T-helper 1 cell treated with Interleukin-12 subunit alpha and Interleukin-12 subunit beta and Interleukin-4 antibody, amounts not matched to agents 30 μg/mL and 1 μg/mL, for 36 hours (primary cell): ENCODE measurements at regions not wholly inside any gene's neighbourhood (a gene's known extent, or its start where the extent isn't known, plus 50 kb on each side); places are given as distances from the start of the nearest gene placed in this dataset.

ENCODE experiments used
- H3K27ac Mint-ChIP-seq: one replicate; pipeline ENCODE4 v1.8.0; 2021; ENCODE audit warnings: mild to moderate bottlenecking, mixed read lengths
- H3K27me3 Mint-ChIP-seq: one replicate; pipeline ENCODE4 v1.8.0; 2021; ENCODE audit warnings: low read depth, mixed read lengths
- H3K36me3 Mint-ChIP-seq: one replicate; pipeline ENCODE4 v1.8.0; 2021; ENCODE audit warnings: low read depth, mixed read lengths
- H3K4me1 Mint-ChIP-seq: one replicate; pipeline ENCODE4 v1.8.0; 2021; ENCODE audit warnings: low read depth, mixed read lengths
- H3K4me3 Mint-ChIP-seq: one replicate; pipeline ENCODE4 v1.8.0; 2021; ENCODE audit warnings: mild to moderate bottlenecking, moderate library complexity, mixed read lengths
- H3K9me3 Mint-ChIP-seq: one replicate; pipeline ENCODE4 v1.8.0; 2021; ENCODE audit warnings: mixed read lengths

DNA sequence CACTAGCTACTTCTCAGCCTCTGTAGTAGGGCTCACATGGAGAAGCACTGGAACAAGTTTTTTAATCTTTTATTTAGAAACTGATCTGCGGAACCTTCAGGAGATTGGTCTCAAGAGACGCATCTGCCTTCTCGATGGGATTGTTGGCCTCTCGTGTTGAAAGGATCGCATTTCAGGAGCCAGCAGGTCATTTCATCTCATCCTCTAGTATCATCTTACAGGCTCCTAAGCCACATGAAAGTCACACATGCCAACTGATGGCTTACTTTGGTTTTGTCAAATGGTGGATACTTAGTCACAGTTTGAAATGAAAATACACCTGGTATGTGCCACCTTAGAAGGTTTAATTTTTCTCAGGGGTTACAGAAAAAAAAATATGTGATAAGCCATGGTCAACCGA, 1703.6 kb downstream of the EFNB2 start:
- H3K4me3 Mint-ChIP-seq, result no peak overlapping the region
- H3K9me3 Mint-ChIP-seq, result no peaks in the 10 kb centered on the region
- H3K27me3 Mint-ChIP-seq, result no peaks in the 10 kb centered on the region
- no peaks in the 10 kb centered on the region for H3K36me3 Mint-ChIP-seq
- no peak overlapping the region for H3K27ac Mint-ChIP-seq
- H3K4me1 Mint-ChIP-seq, result no peaks in the 10 kb centered on the region

DNA sequence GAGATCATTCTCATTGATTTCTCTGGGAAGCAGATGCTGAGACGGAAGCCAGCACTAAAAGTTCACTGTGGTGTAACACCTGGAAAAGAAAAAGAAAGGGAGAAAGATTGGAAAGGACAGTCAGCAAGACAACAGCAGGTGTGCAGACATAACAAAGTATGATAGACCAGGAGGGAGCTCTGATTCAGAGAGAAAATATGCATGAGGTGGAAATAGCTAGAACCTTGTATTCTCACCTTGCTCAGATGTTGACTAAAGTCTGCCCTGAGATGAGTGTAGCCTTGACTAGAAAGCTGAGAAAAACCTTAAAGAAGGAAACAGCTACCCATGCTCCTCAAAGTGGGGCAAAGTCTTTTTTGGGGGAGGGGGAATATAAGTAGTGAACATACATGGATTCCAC, 1711.8 kb downstream of the EFNB2 start:
- H3K36me3 Mint-ChIP-seq, result no peaks in the 10 kb centered on the region
- no peaks in the 10 kb centered on the region for H3K27me3 Mint-ChIP-seq
- H3K9me3 Mint-ChIP-seq, result no peaks in the 10 kb centered on the region
- H3K4me1 Mint-ChIP-seq, result no peaks in the 10 kb centered on the region
- no peak overlapping the region for H3K4me3 Mint-ChIP-seq
- H3K27ac Mint-ChIP-seq, result no peak overlapping the region

DNA sequence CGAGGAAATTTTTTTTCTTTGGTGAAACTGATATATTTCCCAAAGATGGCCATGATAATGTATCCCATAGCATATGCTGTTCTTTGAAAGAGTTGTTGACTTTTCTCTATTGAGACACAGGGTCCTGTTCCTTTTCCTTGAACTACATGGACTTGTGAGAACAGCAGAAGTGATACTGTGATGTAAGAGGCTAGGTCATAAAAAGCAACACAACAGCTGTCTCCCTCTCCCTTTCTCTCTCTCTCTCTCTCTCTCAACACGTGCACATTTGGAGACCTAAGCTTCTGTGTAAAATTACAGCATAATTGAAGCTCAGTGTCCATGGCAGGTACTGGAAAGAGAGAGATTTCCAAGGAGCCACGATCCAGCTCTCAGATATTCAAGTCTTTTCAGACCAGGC, 1712.4 kb downstream of the EFNB2 start:
- Mint-ChIP-seq H3K9me3 (no peaks in the 10 kb centered on the region), H3K27me3 (no peaks in the 10 kb centered on the region), H3K4me1 (no peaks in the 10 kb centered on the region), H3K27ac (no peak overlapping the region), H3K36me3 (no peaks in the 10 kb centered on the region), H3K4me3 (no peak overlapping the region)

DNA sequence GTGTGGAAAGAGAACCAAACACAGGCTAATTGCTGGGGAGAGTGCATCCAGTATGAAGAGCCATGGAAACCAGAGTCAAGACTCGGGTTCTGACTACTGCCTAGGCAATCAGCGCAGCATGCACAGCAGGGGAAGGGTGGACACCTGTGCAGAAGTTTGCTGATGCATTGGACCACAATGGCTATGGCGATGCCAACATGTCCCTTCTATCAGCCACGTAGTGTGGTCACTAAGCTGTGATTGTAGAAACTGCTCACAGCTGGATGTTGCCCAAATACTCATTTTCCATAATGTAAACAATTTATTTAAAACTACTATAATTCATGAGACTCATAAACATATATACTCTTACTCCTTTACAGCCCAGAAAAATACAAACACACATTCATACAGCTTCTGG, 1718.2 kb downstream of the EFNB2 start:
- H3K36me3 Mint-ChIP-seq, result no peaks in the 10 kb centered on the region
- H3K4me3 Mint-ChIP-seq, result no peak overlapping the region
- H3K9me3 Mint-ChIP-seq, result no peaks in the 10 kb centered on the region
- H3K27ac Mint-ChIP-seq, result no peak overlapping the region
- no peaks in the 10 kb centered on the region for H3K27me3 Mint-ChIP-seq
- no peaks in the 10 kb centered on the region for H3K4me1 Mint-ChIP-seq

DNA sequence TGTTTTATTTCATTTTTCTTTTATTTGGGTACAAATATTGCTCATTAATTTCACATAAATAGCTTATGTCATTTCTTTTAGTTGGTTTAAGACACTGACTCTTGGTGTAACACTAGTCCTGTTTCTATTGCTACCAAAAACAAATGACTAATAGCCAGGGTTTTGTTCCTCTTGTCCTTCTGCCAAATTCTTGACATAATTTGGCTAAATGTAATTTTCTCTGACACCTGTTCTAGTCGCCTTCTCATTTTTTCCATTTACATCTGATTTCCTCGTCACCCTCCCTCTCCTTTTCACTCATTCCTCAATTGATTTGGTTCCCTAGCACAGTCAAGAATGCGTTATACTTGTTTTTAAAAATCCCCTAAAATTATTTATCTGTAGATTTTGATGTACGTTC, 1718.7 kb downstream of the EFNB2 start:
- Mint-ChIP-seq H3K27me3 (no peaks in the 10 kb centered on the region), H3K9me3 (no peaks in the 10 kb centered on the region), H3K4me3 (no peak overlapping the region), H3K4me1 (no peaks in the 10 kb centered on the region), H3K36me3 (no peaks in the 10 kb centered on the region), H3K27ac (no peak overlapping the region)

DNA sequence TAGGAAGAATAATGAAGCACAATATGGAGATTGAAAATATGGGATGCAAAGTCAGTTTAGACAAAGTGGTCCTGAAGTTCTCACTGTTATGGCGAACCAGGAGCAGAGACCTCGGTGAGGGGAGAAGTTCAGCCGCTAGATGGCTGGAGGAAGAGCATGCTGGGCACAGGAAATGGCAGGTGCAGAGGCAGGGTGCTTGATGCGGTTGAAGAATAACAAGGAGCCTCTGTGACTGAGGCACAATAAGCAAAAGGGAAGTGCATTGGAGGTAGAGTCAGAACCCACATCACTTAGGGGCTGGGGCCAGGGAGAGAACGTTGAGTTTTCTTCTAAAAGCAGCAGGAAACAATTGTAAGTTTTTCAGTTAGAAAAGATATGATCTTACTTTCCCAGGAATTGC, 1725.2 kb downstream of the EFNB2 start:
- Mint-ChIP-seq H3K27ac (no peak overlapping the region), H3K4me1 (no peaks in the 10 kb centered on the region), H3K4me3 (no peak overlapping the region), H3K36me3 (no peaks in the 10 kb centered on the region), H3K27me3 (no peaks in the 10 kb centered on the region), H3K9me3 (no peaks in the 10 kb centered on the region)

DNA sequence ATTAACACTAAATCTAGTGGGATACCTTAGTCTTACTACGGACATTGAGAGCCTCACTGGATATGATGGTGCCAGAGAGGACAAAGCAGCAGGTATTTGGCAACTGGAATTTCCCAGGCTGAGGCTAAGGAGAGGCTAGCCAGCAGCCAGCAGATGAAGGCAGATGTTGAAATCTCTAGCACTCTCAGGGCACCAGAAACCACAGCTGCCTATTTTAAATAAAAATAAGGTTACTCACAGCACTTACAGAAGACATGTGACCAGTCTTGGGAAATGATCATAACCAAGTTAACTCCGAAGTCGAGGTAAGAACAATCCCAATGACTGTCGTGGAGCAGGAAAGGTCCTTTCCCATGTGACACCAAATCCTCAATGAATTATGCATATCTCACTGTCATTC, 1726.0 kb downstream of the EFNB2 start:
- no peak overlapping the region for H3K27ac Mint-ChIP-seq
- H3K4me1 Mint-ChIP-seq, result no peaks in the 10 kb centered on the region
- no peaks in the 10 kb centered on the region for H3K36me3 Mint-ChIP-seq
- no peaks in the 10 kb centered on the region for H3K27me3 Mint-ChIP-seq
- no peak overlapping the region for H3K4me3 Mint-ChIP-seq
- H3K9me3 Mint-ChIP-seq, result no peaks in the 10 kb centered on the region

DNA sequence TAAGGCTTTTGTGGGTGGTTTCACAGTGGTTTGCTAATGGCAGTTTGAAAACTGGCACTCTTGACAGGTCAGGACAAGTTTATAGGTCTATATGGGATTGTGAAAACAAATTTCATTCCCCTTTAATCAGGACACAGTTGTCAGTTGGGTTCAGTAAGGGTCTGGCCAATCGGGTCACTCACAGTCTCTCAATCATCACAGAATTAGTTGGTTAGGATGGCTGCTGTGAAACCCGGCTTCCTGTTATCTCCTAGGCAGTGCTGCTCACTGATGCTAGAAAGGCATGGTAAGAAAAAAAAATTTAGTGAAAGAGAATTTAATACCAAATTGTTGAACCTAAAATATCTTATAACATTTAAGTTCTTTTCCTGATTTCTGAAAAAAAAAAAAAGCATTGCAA, 1730.1 kb downstream of the EFNB2 start:
- H3K27ac Mint-ChIP-seq, result no peak overlapping the region
- H3K27me3 Mint-ChIP-seq, result no peaks in the 10 kb centered on the region
- no peaks in the 10 kb centered on the region for H3K9me3 Mint-ChIP-seq
- H3K4me1 Mint-ChIP-seq, result no peaks in the 10 kb centered on the region
- H3K36me3 Mint-ChIP-seq, result no peaks in the 10 kb centered on the region
- H3K4me3 Mint-ChIP-seq, result no peak overlapping the region

DNA sequence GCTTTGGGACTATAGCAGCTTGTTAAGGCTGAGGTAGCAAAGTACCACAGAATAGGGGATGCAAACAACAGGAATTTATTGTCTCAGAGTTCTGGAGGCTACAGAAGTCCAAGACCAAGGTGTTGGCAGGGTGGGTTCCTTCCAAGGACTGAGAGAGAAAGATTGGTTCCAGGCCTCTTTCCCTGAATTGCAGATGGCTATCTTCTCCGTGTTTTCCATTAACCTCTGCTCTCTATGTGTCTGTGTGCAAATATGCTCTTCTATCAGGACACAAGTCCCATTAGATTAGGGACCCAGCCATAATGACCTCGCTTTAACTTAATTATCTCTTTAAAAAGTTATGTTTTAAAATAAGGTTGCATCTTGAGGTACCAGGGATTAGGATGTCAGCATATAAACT, 1732.9 kb upstream of the SLC10A2 start:
- H3K4me1 Mint-ChIP-seq, result no peaks in the 10 kb centered on the region
- H3K9me3 Mint-ChIP-seq, result no peaks in the 10 kb centered on the region
- no peaks in the 10 kb centered on the region for H3K27me3 Mint-ChIP-seq
- no peaks in the 10 kb centered on the region for H3K36me3 Mint-ChIP-seq
- no peak overlapping the region for H3K4me3 Mint-ChIP-seq
- no peak overlapping the region for H3K27ac Mint-ChIP-seq

DNA sequence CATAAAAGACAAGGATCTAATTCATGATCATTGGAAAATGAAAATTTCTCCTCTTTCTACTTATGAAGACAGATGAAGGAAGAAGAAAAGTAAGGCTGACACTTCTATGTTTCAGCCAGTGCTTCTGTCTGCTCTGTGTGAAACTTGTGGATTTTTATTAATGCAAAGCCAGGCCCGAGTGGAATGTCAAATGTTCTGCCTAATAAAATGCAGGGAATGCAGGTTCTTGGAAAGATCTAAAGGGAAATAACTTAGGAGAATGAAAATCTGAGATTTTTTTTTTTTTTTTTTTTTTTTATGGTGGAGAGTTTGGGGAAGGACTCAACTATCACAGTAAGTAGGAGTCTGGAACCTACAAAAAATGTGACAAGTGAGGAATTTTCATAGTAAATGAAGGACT, 1732.3 kb upstream of the SLC10A2 start:
- H3K9me3 Mint-ChIP-seq, result no peaks in the 10 kb centered on the region
- no peak overlapping the region for H3K27ac Mint-ChIP-seq
- no peaks in the 10 kb centered on the region for H3K36me3 Mint-ChIP-seq
- H3K4me1 Mint-ChIP-seq, result no peaks in the 10 kb centered on the region
- H3K27me3 Mint-ChIP-seq, result no peaks in the 10 kb centered on the region
- H3K4me3 Mint-ChIP-seq, result no peak overlapping the region

DNA sequence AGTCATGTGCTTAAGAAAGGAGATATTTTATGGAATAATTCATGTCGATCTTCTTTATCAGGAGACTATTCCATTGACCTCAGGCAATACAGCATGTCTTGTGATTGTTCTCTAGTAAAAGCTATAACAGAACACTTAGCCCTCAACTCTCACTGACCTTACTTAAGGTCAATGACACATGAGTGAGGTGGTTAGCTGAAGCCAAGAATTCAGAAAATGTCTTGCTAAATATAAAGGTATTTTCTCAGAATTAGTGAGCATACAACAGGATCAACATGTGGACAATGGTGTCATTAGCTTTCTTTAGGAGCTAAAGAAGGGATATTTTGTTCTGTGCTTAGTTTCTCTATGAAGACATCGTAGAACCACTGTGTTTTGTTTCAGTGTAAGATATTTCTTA, 1730.4 kb upstream of the SLC10A2 start:
- H3K36me3 Mint-ChIP-seq, result no peaks in the 10 kb centered on the region
- no peaks in the 10 kb centered on the region for H3K9me3 Mint-ChIP-seq
- H3K4me1 Mint-ChIP-seq, result no peaks in the 10 kb centered on the region

DNA sequence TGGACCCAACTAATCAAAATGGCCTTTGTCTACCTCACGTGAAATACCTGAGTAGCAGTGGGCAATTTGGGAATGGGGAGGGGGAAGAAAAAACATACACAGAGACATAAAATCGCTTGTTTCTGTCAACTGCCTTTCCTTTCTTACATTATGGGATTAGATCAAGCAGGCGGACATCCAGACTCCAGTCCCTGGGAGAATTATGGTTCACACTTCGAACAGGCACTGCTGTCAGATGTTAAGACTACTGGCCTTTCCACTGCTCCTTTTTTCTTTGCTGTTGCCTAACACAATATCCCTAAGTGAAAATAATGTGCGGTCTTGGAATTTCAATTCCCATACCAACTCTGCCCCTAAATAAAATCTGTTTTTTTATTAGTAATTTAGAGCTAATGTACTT, 1719.7 kb upstream of the SLC10A2 start:
- H3K27ac Mint-ChIP-seq, result no peak overlapping the region
- H3K27me3 Mint-ChIP-seq, result no peaks in the 10 kb centered on the region

More for the DNA sequence above, 1730.4 kb upstream of the SLC10A2 start:
- Mint-ChIP-seq H3K4me3 (no peak overlapping the region), H3K27me3 (no peaks in the 10 kb centered on the region), H3K27ac (no peak overlapping the region)

DNA sequence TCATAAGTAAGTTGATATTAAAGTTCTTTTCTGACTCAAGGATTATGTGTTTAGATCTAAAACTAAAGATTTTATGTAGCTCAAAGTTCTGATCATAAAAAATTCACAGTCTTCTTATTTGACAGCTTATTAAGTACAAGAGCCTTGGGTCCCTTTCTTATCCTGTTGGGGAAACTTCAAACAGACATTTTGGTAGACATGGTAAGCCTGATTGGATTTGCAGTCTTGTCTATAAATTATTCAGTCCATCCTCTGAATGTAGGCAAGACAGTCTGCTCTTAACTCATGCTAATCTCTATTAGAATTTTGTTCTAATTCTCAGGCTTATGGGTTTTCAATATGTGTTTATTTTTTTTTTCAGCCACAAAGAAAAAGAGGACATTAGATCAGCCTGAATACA, 1718.7 kb upstream of the SLC10A2 start:
- Mint-ChIP-seq H3K4me1 (no peaks in the 10 kb centered on the region), H3K27ac (no peak overlapping the region), H3K27me3 (no peaks in the 10 kb centered on the region), H3K4me3 (no peak overlapping the region), H3K9me3 (peaks cover 5% of the 10 kb centered on the region), H3K36me3 (no peaks in the 10 kb centered on the region)

More for the DNA sequence above, 1719.7 kb upstream of the SLC10A2 start:
- Mint-ChIP-seq H3K4me1 (no peaks in the 10 kb centered on the region), H3K36me3 (no peaks in the 10 kb centered on the region), H3K9me3 (peaks cover under 1% of the 10 kb centered on the region), H3K4me3 (no peak overlapping the region)

DNA sequence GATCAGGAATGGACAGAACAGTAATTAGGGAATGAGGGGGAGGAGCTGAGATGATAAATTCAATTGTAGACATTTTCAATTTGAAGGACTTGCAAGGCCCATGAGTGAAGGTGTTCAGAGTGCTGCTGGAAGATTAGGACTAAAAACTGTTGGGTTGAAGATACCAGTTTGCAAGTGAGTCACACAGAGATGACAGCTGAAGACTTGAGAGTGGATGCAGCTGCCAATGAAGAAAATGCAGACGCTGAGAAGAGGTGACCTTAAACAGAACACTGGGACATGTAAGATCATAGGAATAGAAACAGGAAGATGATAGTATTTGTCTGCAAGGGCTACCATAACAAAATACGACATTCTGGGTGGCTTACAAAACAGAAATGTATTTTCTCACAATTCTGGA, 1716.5 kb upstream of the SLC10A2 start:
- Mint-ChIP-seq H3K27ac (no peak overlapping the region), H3K4me1 (no peaks in the 10 kb centered on the region), H3K9me3 (peaks cover 5% of the 10 kb centered on the region), H3K4me3 (no peak overlapping the region), H3K36me3 (no peaks in the 10 kb centered on the region), H3K27me3 (no peaks in the 10 kb centered on the region)

DNA sequence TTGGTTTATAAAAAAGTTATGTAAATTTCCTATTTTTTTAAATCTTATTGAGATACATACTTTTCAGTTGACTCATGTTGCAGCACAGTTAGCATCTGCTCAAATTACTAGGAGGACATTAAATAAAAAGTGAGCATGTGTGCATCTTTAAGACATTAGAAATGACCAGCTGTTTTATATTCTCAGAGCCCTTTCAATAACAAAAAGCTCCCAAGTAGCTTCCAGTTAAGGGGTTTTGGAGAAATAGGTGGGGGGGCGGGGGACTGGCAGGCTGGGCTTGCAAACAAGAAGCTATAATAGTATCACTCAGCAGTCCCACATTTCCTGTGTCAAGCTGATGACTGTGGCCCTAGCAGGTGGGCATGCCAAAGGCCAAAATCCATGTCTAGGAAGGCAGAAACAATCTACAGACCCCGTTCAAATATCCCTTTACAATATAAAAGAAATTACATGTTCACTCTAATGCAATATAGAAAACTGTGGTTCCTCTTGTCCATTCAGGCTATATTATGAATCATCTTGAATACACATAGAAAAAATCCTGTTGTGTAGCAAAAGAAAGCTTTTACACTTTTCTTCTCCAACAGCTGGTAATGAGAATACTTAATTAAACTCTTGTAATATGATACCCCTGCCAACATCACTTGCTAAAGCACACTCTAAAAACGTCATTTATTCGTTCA, 1713.2 kb upstream of the SLC10A2 start:
- Mint-ChIP-seq H3K27ac (no peak overlapping the region), H3K9me3 (peaks cover 5% of the 10 kb centered on the region), H3K4me3 (no peak overlapping the region)

DNA sequence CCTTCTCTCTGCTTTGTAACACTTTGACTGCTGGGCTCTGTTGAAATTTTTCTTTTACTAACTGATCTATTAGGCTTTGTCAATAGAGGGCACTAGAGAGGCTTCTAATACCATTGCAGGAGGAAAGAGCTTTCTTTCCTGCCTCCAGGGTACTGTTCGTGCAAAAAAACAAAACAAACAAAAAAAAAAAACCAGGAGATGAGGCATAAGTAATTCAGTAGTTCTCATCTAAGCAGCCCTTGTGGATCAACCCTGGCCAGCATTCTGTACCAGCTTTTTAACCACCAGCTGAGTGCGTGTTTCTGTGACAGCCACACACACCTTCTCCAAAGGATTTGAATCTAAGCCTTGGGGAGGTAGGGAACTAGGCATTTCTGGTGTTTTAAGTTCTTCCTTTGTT, 1707.6 kb upstream of the SLC10A2 start:
- H3K4me1 Mint-ChIP-seq, result no peaks in the 10 kb centered on the region
- H3K9me3 Mint-ChIP-seq, result no peaks in the 10 kb centered on the region
- H3K27ac Mint-ChIP-seq, result no peak overlapping the region
- H3K27me3 Mint-ChIP-seq, result no peaks in the 10 kb centered on the region
- H3K36me3 Mint-ChIP-seq, result no peaks in the 10 kb centered on the region
- H3K4me3 Mint-ChIP-seq, result no peak overlapping the region

More for the DNA sequence above, 1713.2 kb upstream of the SLC10A2 start:
- Mint-ChIP-seq H3K27me3 (no peaks in the 10 kb centered on the region), H3K4me1 (no peaks in the 10 kb centered on the region), H3K36me3 (no peaks in the 10 kb centered on the region)
